ENCODE measurements at regions not wholly inside any gene's neighbourhood (a gene's known extent, or its start where the extent isn't known, plus 50 kb on each side); places are given as distances from the start of the nearest gene placed in this dataset.

GRCh38 chr6:140768133-140768532 is 1364.6 kb upstream of the GJE1 start:
- peaks cover 8% of the 10 kb centered on the region for H3K4me1 ChIP-seq (ENCODE audit: insufficient read depth)
- H2AFZ ChIP-seq = no peak overlapping the region
- no peak overlapping the region for H3K4me2 ChIP-seq
- no peaks in the 10 kb centered on the region for H4K20me1 ChIP-seq (ENCODE audit: insufficient read depth, poor library complexity, severe bottlenecking)
- H3K36me3 ChIP-seq (replicated peaks; ENCODE audit: insufficient read depth, low read depth) = no peaks in the 10 kb centered on the region
- no peaks in the 10 kb centered on the region for H3K9me2 ChIP-seq (replicated peaks; ENCODE audit: insufficient read depth)
- H3K79me2 ChIP-seq = no peaks in the 10 kb centered on the region
- TF ChIP-seq EZH2 (IDR thresholded peaks at IDR 0.05; ENCODE audit: borderline replicate concordance) = no peak
- no peak for TF ChIP-seq EZH2phosphoT487 (IDR thresholded peaks at IDR 0.05; ENCODE audit: low read depth, severe bottlenecking, unreplicated experiment)
- TF ChIP-seq CTCF (IDR thresholded peaks at IDR 0.05; ENCODE audit: poor library complexity) = no peak
- DNase-seq (ENCODE audit: low spot score) = no peak
- no peak overlapping the region for H3K4me3 ChIP-seq
- H3K27me3 ChIP-seq = no peaks in the 10 kb centered on the region
- peaks cover 4% of the 10 kb centered on the region for H3K9me3 ChIP-seq (ENCODE audit: low read depth)
- H3K27ac ChIP-seq = no peak overlapping the region
- WGBS (ENCODE audit: low lambda C conversion rate, missing lambda C conversion rate) = 97% methylated on average over 3 of the region's 3 CpGs

- Histone ChIP-seq H3K9me3 (ENCODE audit: low read depth) (peaks cover 4% of the 10 kb centered on the region), H3K4me2 (no peak overlapping the region), H3K9me2 (replicated peaks; ENCODE audit: insufficient read depth) (no peaks in the 10 kb centered on the region), H3K27ac (no peak overlapping the region), H3K36me3 (replicated peaks; ENCODE audit: insufficient read depth, low read depth) (no peaks in the 10 kb centered on the region), H3K4me1 (ENCODE audit: insufficient read depth) (no peaks in the 10 kb centered on the region), H4K20me1 (ENCODE audit: insufficient read depth, poor library complexity, severe bottlenecking) (no peaks in the 10 kb centered on the region), H3K27me3 (no peaks in the 10 kb centered on the region), H2AFZ (no peak overlapping the region), H3K4me3 (no peak overlapping the region), H3K79me2 (no peaks in the 10 kb centered on the region)
- TF ChIP-seq EZH2phosphoT487 (IDR thresholded peaks at IDR 0.05; ENCODE audit: low read depth, severe bottlenecking, unreplicated experiment) = no peak
- TF ChIP-seq CTCF (IDR thresholded peaks at IDR 0.05; ENCODE audit: poor library complexity) = no peak
- no peak for TF ChIP-seq EZH2 (IDR thresholded peaks at IDR 0.05; ENCODE audit: borderline replicate concordance)
- 89% methylated on average over 2 of the region's 2 CpGs for WGBS (ENCODE audit: low lambda C conversion rate, missing lambda C conversion rate)
- no peak for DNase-seq (ENCODE audit: low spot score)
Observed at GRCh38 chr6:140766999-140767398, 1365.7 kb upstream of the GJE1 start.

GRCh38 chr6:140758169-140758877 is 1374.4 kb upstream of the GJE1 start:
- 79% methylated on average over 3 of the region's 3 CpGs for WGBS (ENCODE audit: low lambda C conversion rate, missing lambda C conversion rate)
- TF ChIP-seq EZH2phosphoT487 (IDR thresholded peaks at IDR 0.05; ENCODE audit: low read depth, severe bottlenecking, unreplicated experiment) (no peak), EZH2 (IDR thresholded peaks at IDR 0.05; ENCODE audit: borderline replicate concordance) (no peak), CTCF (IDR thresholded peaks at IDR 0.05; ENCODE audit: poor library complexity) (no peak)
- Histone ChIP-seq H3K9me3 (ENCODE audit: low read depth) (no peaks in the 10 kb centered on the region), H3K4me3 (no peak overlapping the region), H3K36me3 (replicated peaks; ENCODE audit: insufficient read depth, low read depth) (no peaks in the 10 kb centered on the region), H3K4me1 (ENCODE audit: insufficient read depth) (no peaks in the 10 kb centered on the region), H3K4me2 (no peak overlapping the region), H3K9me2 (replicated peaks; ENCODE audit: insufficient read depth) (no peaks in the 10 kb centered on the region), H2AFZ (no peak overlapping the region), H4K20me1 (ENCODE audit: insufficient read depth, poor library complexity, severe bottlenecking) (no peaks in the 10 kb centered on the region), H3K27ac (no peak overlapping the region), H3K27me3 (no peaks in the 10 kb centered on the region), H3K79me2 (no peaks in the 10 kb centered on the region)
- DNase-seq (ENCODE audit: low spot score) = no peak

All from hepatocyte (in vitro differentiated cells).